CD4-positive, alpha-beta memory T cell (primary cell): ENCODE measurements at regions not wholly inside any gene's neighbourhood (a gene's known extent, or its start where the extent isn't known, plus 50 kb on each side); places are given as distances from the start of the nearest gene placed in this dataset.
A peak's percentile ranks its signal among the peaks of the same experiment; 100 is the strongest.

Experiments used
- CTCF ChIA-PET: fragments of 350-600 bp; sonication (Branson Sonifier 250); formaldehyde crosslinking; loops from one replicate; lab custom pipeline; 2021; ENCODE audit warnings: inconsistent platforms; ENCODE audit not compliant: partially characterized antibody; lab: Charles Lee
- POLR2A ChIA-PET: fragments of 350-600 bp; sonication (Branson Sonifier 250); formaldehyde crosslinking; loops from one replicate; lab custom pipeline; 2021; ENCODE audit not compliant: partially characterized antibody; lab: Charles Lee
- DNase-seq, 5 donors: peaks; one replicate each; pipeline versions ENCODE4 v3.0.0 to v3.0.0-alpha.2; 2020 to 2022; ENCODE audit warnings: mixed read lengths in 1 of 5
- H3K27ac ChIP-seq: one replicate; pipeline ENCODE4 v1.7.0; 2013; ENCODE audit warnings: low read depth, low read length
- H3K27me3 ChIP-seq: 2 replicates; pipeline ENCODE4 v1.7.0; 2013; ENCODE audit warnings: mild to moderate bottlenecking, low read length, moderate library complexity; ENCODE audit not compliant: insufficient read depth
- H3K36me3 ChIP-seq: 2 replicates; pipeline ENCODE4 v1.7.0; 2013; ENCODE audit warnings: mild to moderate bottlenecking, low read length, moderate library complexity; ENCODE audit not compliant: insufficient read depth
- H3K4me1 ChIP-seq: 2 replicates; pipeline ENCODE4 v1.7.0; 2013; ENCODE audit warnings: mild to moderate bottlenecking, low read length, moderate library complexity; ENCODE audit not compliant: insufficient read depth
- H3K4me3 ChIP-seq, 2 donors: one replicate each; pipeline ENCODE4 v1.7.0; 2013; ENCODE audit warnings: low read length in 2 of 2, mild to moderate bottlenecking in 1 of 2
- H3K9me3 ChIP-seq, 2 donors: one replicate each; pipeline ENCODE4 v1.7.0; 2013; ENCODE audit warnings: low read length in 2 of 2, control low read depth in 1 of 2; ENCODE audit not compliant: control insufficient read depth in 1 of 2
- H3K27ac Mint-ChIP-seq, 7 donors: one replicate each; pipeline ENCODE4 v1.8.0; 2020 to 2021; ENCODE audit warnings: mixed read lengths in 7 of 7, mild to moderate bottlenecking in 6 of 7, inconsistent platforms in 3 of 7, moderate library complexity in 3 of 7
- H3K27me3 Mint-ChIP-seq, 2 donors: one replicate each; pipeline ENCODE4 v1.8.0; 2020 to 2021; ENCODE audit warnings: mixed read lengths in 2 of 2
- H3K36me3 Mint-ChIP-seq, 2 donors: one replicate each; pipeline ENCODE4 v1.8.0; 2020 to 2021; ENCODE audit warnings: mixed read lengths in 2 of 2, inconsistent platforms in 1 of 2, mild to moderate bottlenecking in 1 of 2
- H3K4me1 Mint-ChIP-seq, 4 donors: one replicate each; pipeline ENCODE4 v1.8.0; 2020 to 2021; ENCODE audit warnings: mixed read lengths in 4 of 4, mild to moderate bottlenecking in 1 of 4
- H3K4me3 Mint-ChIP-seq, 8 donors: one replicate each; pipeline ENCODE4 v1.8.0; 2020 to 2021; ENCODE audit warnings: mixed read lengths in 8 of 8, mild to moderate bottlenecking in 7 of 8, moderate library complexity in 6 of 8, inconsistent platforms in 3 of 8
- H3K9me3 Mint-ChIP-seq, 8 donors: one replicate each; pipeline ENCODE4 v1.8.0; 2020 to 2021; ENCODE audit warnings: mixed read lengths in 8 of 8, mild to moderate bottlenecking in 5 of 8, inconsistent platforms in 3 of 8, moderate library complexity in 1 of 8
- intact Hi-C: fragments of 100-400 bp; cut with micrococcal nuclease; formaldehyde crosslinking; loops from one replicate; pipeline ENCODE4 v1.15.1; 2023

DNA sequence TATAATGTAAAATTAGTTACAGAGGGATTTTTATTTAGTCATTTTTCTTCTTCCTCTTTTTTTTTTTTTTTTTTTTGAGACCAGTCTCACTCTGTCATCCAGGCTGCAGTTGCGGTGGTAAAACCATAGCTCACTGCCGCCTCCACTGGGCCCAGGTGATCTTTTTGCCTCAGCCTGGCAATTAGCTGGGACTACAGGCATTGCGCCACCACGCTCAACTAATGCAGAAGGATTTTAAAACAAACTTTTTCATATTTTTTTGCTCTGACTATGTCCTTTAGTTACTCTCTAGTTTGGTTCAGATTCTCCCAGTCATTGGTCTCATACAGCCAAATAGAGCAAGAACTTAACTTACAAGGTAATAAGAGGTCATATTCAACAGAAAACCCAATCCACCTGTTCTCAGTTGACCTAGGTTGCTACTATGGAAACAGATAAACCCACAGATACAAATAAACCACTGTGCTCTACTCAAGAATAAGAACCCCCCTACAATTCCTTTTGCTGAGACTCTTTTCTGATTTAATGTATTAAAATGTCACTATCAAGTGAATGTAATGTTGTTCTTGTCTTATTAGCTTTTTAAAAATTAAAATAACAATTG is 50.1 kb upstream of the TTC39B start:
- Mint-ChIP-seq H3K9me3 (no peaks in the 10 kb centered on the region), H3K4me1 (peaks cover 8 to 28% (median 13%) of the 10 kb centered on the region in 4 donors), H3K4me3 (peak overlapping the region in 2 of 8 donors; percentile 45 to 61), H3K27me3 (no peaks in the 10 kb centered on the region), H3K27ac (peak overlapping the region in 4 of 7 donors; percentile 31 to 83 (median 62)), H3K36me3 (no peaks in the 10 kb centered on the region)
- no peaks in the 10 kb centered on the region for H3K36me3 ChIP-seq
- ChIA-PET POLR2A (no interaction called here), CTCF (interaction anchor here (0.7 to 1.5 kb wide), 2 partner anchors 80 to 181 kb away, joined by 3 read pairs; no protein-coding TSS in a partner anchor)
- H3K4me3 ChIP-seq = no peak overlapping the region
- peak in 4 of 5 donors; percentile 4 to 61 (median 28) for DNase-seq
- peaks cover 11% of the 10 kb centered on the region for H3K4me1 ChIP-seq
- H3K9me3 ChIP-seq = no peaks in the 10 kb centered on the region
- H3K27ac ChIP-seq = no peak overlapping the region
- intact Hi-C loops = loop anchor here (5.0 kb wide), 2 partner anchors 65 to 175 kb away; partner anchors contain the start of gene SNAPC3
- no peaks in the 10 kb centered on the region for H3K27me3 ChIP-seq
